HepG2 (cell line): ENCODE measurements at regions not wholly inside any gene's neighbourhood (a gene's known extent, or its start where the extent isn't known, plus 50 kb on each side); places are given as distances from the start of the nearest gene placed in this dataset.

Source experiments
- ATAC-seq: fragments of 200-7000 bp; cut with Tn5 transposase; 3 replicates; pipeline ENCODE4 v1.9.1; 2020; ENCODE audit warnings: mild to moderate bottlenecking, moderate library complexity
- BruUV-seq: library from RNA; stranded (reverse); fragments of 400-500 nt; replicated peaks from 2 replicates; lab custom pipeline; 2021; lab: Mats Ljungman, UMichigan
- CTCF ChIA-PET: fragments of 300-600 bp; formaldehyde crosslinking; extraction: SDS; loops from one replicate; lab custom pipeline; 2021; ENCODE audit warnings: low total read pairs, inconsistent platforms, low intra/inter-chr PET ratio; lab: Yijun Ruan, JAX
- POLR2A ChIA-PET: fragments of 350-600 bp; sonication (Branson Sonifier 250); formaldehyde crosslinking; loops from one replicate; lab custom pipeline; 2020; ENCODE audit warnings: antibody characterized with exemption, inconsistent platforms; lab: Yijun Ruan, JAX
- DNase-seq: peaks from one replicate; pipeline ENCODE4 v3.0.0-alpha.2; 2015; ENCODE audit warnings: low spot score
- FAIRE-seq: peaks from 3 replicates; lab custom pipeline; 2011; peaks lifted over from hg19 to GRCh38; lab: Jason Lieb, UNC
- H2AFZ ChIP-seq: one replicate; pipeline ENCODE4 v1.6.1; 2011; ENCODE audit warnings: low read length, inconsistent platforms
- H3K27ac ChIP-seq: fragments of 300-600 bp; 3 replicates; pipeline ENCODE4 v1.8.0; 2011; ENCODE audit warnings: mixed run types, mild to moderate bottlenecking, mixed read lengths, low read length, inconsistent platforms; ENCODE audit not compliant: insufficient read depth; ENCODE audit errors: extremely low read length
- H3K27me3 ChIP-seq, 2 experiments: fragments of 200-600 bp in 1 of 2; 2 replicates in 1 of 2; 3 replicates in 1 of 2; pipeline versions ENCODE4 v1.6.0 to v1.8.0; 2011; ENCODE audit warnings: low read length in 2 of 2, mild to moderate bottlenecking in 2 of 2, moderate library complexity in 2 of 2, inconsistent platforms in 1 of 2; ENCODE audit not compliant: insufficient read depth in 2 of 2, control insufficient read depth in 1 of 2
- H3K36me3 ChIP-seq, 2 experiments: fragments of 200-600 bp in 1 of 2; replicated peaks in 1 of 2; 2 replicates in 1 of 2; 3 replicates in 1 of 2; pipeline versions ENCODE4 v1.5.1 to v1.8.0; 2011; ENCODE audit warnings: low read length in 2 of 2, inconsistent platforms in 1 of 2; ENCODE audit not compliant: insufficient read depth in 2 of 2, control insufficient read depth in 1 of 2
- H3K4me1 ChIP-seq: 2 replicates; pipeline ENCODE4 v1.5.1; 2012; ENCODE audit warnings: low read length, inconsistent platforms; ENCODE audit not compliant: insufficient read depth
- H3K4me2 ChIP-seq: 2 replicates; pipeline ENCODE4 v1.6.0; 2011; ENCODE audit warnings: low read depth, low read length, inconsistent platforms
- H3K4me3 ChIP-seq, 3 experiments: fragments of 200-600 bp in 1 of 3; sonication (generic), shearing (Covaris generic) in 1 of 3; replicated peaks in 1 of 3; 2 replicates each; pipeline ENCODE4 v1.5.1; 2011 to 2016; ENCODE audit warnings: low read length in 3 of 3, inconsistent platforms in 2 of 3, low read depth in 2 of 3, mild to moderate bottlenecking in 2 of 3, control low read depth in 1 of 3, mixed read lengths in 1 of 3; ENCODE audit not compliant: insufficient read depth in 1 of 3
- H3K79me2 ChIP-seq: one replicate; pipeline ENCODE4 v1.6.1; 2011; ENCODE audit warnings: low read length, inconsistent platforms; ENCODE audit not compliant: insufficient read depth
- H3K9ac ChIP-seq: 2 replicates; pipeline ENCODE4 v1.6.0; 2011; ENCODE audit warnings: mild to moderate bottlenecking, low read depth, low read length, inconsistent platforms; ENCODE audit not compliant: insufficient read depth
- H3K9me3 ChIP-seq: 2 replicates; pipeline ENCODE4 v1.5.1; 2012; ENCODE audit warnings: mild to moderate bottlenecking, low read length
- H4K20me1 ChIP-seq: 2 replicates; pipeline ENCODE4 v1.6.0; 2011; ENCODE audit warnings: inconsistent platforms, mild to moderate bottlenecking, low read length, moderate library complexity; ENCODE audit not compliant: insufficient read depth
- AHR ChIP-seq: IDR thresholded peaks from 2 replicates; pipeline ENCODE4 v1.6.1; 2018; ENCODE audit warnings: missing genetic modification reagents, missing compliant biosample characterization
- EZH2 ChIP-seq: conservative IDR thresholded peaks from 2 replicates; pipeline ENCODE4 v1.6.1; 2012; ENCODE audit warnings: mild to moderate bottlenecking, low read depth, low read length, moderate library complexity
- HIVEP1 ChIP-seq: sonication (generic); formaldehyde crosslinking; IDR thresholded peaks from 2 replicates; pipeline ENCODE4 v1.4.0; 2020; ENCODE audit warnings: mild to moderate bottlenecking, missing genetic modification reagents
- MIER3 ChIP-seq: IDR thresholded peaks from 2 replicates; pipeline ENCODE4 v1.6.1; 2016; ENCODE audit warnings: missing compliant biosample characterization, borderline replicate concordance
- NONO ChIP-seq, 2 experiments: fragments of 450-650 bp in 1 of 2; sonication (generic) in 1 of 2; formaldehyde crosslinking in 1 of 2; IDR thresholded peaks in 1 of 2; conservative IDR thresholded peaks in 1 of 2; 2 replicates each; pipeline versions ENCODE4 v1.6.1 to v1.8.0; 2017 to 2022; ENCODE audit warnings: mild to moderate bottlenecking in 1 of 2, missing genetic modification reagents in 1 of 2, moderate library complexity in 1 of 2
- SRSF1 ChIP-seq: fragments of 200-400 bp; formaldehyde crosslinking; optimal IDR thresholded peaks from 2 replicates; pipeline ENCODE3; 2017; ENCODE audit warnings: mild to moderate bottlenecking, low read depth, low read length, moderate library complexity
- ZNF143 ChIP-seq: sonication (generic); formaldehyde crosslinking; IDR thresholded peaks from 2 replicates; pipeline ENCODE4 v1.4.0; 2020; ENCODE audit warnings: missing genetic modification reagents
- ZNF20 ChIP-seq: sonication (generic); formaldehyde crosslinking; IDR thresholded peaks from 2 replicates; pipeline ENCODE4 v1.4.0; 2020; ENCODE audit warnings: mild to moderate bottlenecking, moderate library complexity, missing genetic modification reagents
- ZNF484 ChIP-seq: sonication (generic); formaldehyde crosslinking; IDR thresholded peaks from 2 replicates; pipeline ENCODE4 v1.5.1; 2020; ENCODE audit warnings: mild to moderate bottlenecking, low read depth, missing genetic modification reagents, borderline replicate concordance
- ZNF619 ChIP-seq: sonication (generic); formaldehyde crosslinking; IDR thresholded peaks from 2 replicates; pipeline ENCODE4 v1.4.0; 2020; ENCODE audit warnings: mild to moderate bottlenecking, missing genetic modification reagents
- ZNF703 ChIP-seq: sonication (generic); formaldehyde crosslinking; IDR thresholded peaks from 2 replicates; pipeline ENCODE4 v1.5.1; 2020; ENCODE audit warnings: missing genetic modification reagents, mild to moderate bottlenecking, moderate library complexity, borderline replicate concordance
- ZNF737 ChIP-seq: sonication (generic); formaldehyde crosslinking; IDR thresholded peaks from 2 replicates; pipeline ENCODE4 v1.5.0; 2020; ENCODE audit warnings: missing genetic modification reagents, mild to moderate bottlenecking, borderline replicate concordance
- ZSCAN12 ChIP-seq: sonication (generic); formaldehyde crosslinking; IDR thresholded peaks from 2 replicates; pipeline ENCODE4 v1.9.0; 2021; ENCODE audit warnings: mild to moderate bottlenecking, missing genetic modification reagents
- WGBS: methylation state at CpG from one replicate; pipeline ENCODE4 v1.1.6; 2017; ENCODE audit warnings: low lambda C conversion rate; 5-methylcytosine and 5-hydroxymethylcytosine counted together
- in situ Hi-C: cut with HindIII; loops from 2 replicates; pipeline ENCODE4 v1.10.0; 2017; ENCODE audit warnings: low pct_unique_long_range_greater_than_20kb; ENCODE audit not compliant: extremely low pct_ligation_motif_present
- intact Hi-C: fragments of 100-400 bp; cut with micrococcal nuclease; formaldehyde crosslinking; loops from one replicate; pipeline ENCODE4 v1.10.0; 2022; ENCODE audit not compliant: unreplicated experiment
- TF ChIP-seq, protein P1 (sequence below): IDR thresholded peaks from 2 replicates; pipeline ENCODE4 v1.6.1; 2016; ENCODE audit warnings: missing genetic modification reagents, missing compliant biosample characterization
- TF ChIP-seq, protein P2 (sequence below): sonication (generic); formaldehyde crosslinking; conservative IDR thresholded peaks from 2 replicates; pipeline ENCODE4 v1.8.1; 2023; ENCODE audit warnings: missing genetic modification reagents
- TF ChIP-seq, protein P3 (sequence below): IDR thresholded peaks from 2 replicates; pipeline ENCODE4 v1.6.1; 2016; ENCODE audit warnings: missing compliant biosample characterization, missing genetic modification reagents, borderline replicate concordance
- TF ChIP-seq, protein P4 (sequence below): sonication (generic); formaldehyde crosslinking; IDR thresholded peaks from 2 replicates; pipeline ENCODE4 v1.5.0; 2020; ENCODE audit warnings: missing genetic modification reagents, mild to moderate bottlenecking, borderline replicate concordance
- TF ChIP-seq, protein P5 (sequence below): sonication (generic); formaldehyde crosslinking; IDR thresholded peaks from 2 replicates; pipeline ENCODE4 v1.5.0; 2020; ENCODE audit warnings: mild to moderate bottlenecking, missing genetic modification reagents, borderline replicate concordance

DNA sequence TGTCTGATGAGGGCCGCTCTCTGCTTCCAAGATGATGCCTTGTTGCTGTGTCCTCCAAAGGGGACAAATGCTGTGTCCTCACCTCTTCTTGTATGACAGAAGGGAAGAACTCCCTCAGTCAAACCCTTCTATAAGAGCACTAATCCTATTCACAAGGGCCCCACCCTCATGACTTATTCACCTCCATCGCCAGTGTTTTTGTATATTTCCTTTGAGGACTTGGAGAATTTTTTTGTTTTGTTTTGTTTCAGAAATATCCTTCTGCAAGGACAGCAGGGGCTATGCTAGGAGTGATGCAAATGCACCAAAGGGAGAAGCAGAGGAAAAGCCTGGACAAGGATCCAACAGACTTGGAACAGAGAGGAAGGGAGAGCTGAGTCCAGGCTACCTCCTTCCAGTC lies 214.4 kb downstream of the TLE3 start:
- ATAC-seq (no peak), DNase-seq (no peak), FAIRE-seq (no peak)
- H4K20me1 ChIP-seq, result no peaks in the 10 kb centered on the region
- H2AFZ ChIP-seq, result no peak overlapping the region
- no peak for TF ChIP-seq SRSF1
- no peak for TF ChIP-seq ZNF143 (CRISPR knock-in tag)
- TF ChIP-seq, protein P1, sequence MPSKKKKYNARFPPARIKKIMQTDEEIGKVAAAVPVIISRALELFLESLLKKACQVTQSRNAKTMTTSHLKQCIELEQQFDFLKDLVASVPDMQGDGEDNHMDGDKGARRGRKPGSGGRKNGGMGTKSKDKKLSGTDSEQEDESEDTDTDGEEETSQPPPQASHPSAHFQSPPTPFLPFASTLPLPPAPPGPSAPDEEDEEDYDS (CRISPR knock-in tag), result no peak
- TF ChIP-seq, protein P2, sequence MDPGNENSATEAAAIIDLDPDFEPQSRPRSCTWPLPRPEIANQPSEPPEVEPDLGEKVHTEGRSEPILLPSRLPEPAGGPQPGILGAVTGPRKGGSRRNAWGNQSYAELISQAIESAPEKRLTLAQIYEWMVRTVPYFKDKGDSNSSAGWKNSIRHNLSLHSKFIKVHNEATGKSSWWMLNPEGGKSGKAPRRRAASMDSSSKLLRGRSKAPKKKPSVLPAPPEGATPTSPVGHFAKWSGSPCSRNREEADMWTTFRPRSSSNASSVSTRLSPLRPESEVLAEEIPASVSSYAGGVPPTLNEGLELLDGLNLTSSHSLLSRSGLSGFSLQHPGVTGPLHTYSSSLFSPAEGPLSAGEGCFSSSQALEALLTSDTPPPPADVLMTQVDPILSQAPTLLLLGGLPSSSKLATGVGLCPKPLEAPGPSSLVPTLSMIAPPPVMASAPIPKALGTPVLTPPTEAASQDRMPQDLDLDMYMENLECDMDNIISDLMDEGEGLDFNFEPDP (CRISPR knock-in tag), result no peak
- no peak for TF ChIP-seq AHR (CRISPR knock-in tag)
- TF ChIP-seq MIER3 (CRISPR knock-in tag), result no peak
- TF ChIP-seq, protein P3, sequence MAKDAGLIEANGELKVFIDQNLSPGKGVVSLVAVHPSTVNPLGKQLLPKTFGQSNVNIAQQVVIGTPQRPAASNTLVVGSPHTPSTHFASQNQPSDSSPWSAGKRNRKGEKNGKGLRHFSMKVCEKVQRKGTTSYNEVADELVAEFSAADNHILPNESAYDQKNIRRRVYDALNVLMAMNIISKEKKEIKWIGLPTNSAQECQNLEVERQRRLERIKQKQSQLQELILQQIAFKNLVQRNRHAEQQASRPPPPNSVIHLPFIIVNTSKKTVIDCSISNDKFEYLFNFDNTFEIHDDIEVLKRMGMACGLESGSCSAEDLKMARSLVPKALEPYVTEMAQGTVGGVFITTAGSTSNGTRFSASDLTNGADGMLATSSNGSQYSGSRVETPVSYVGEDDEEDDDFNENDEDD, result no peak
- TF ChIP-seq ZNF619 (CRISPR knock-in tag), result no peak
- TF ChIP-seq NONO (IDR thresholded peaks at IDR 0.05), result no peak
- no peak for TF ChIP-seq NONO (CRISPR knock-in tag; conservative IDR thresholded peaks at IDR 0.05)
- TF ChIP-seq, protein P4, sequence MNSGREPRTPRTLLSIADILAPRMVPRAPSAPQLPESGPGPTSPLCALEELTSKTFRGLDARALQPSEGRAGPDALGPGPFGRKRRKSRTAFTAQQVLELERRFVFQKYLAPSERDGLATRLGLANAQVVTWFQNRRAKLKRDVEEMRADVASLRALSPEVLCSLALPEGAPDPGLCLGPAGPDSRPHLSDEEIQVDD, result no peak
- no peak for TF ChIP-seq ZNF737 (CRISPR knock-in tag)
- no peak for TF ChIP-seq ZNF703 (CRISPR knock-in tag)
- TF ChIP-seq ZNF484 (CRISPR knock-in tag), result no peak
- TF ChIP-seq HIVEP1 (CRISPR knock-in tag), result no peak
- TF ChIP-seq, protein P5, sequence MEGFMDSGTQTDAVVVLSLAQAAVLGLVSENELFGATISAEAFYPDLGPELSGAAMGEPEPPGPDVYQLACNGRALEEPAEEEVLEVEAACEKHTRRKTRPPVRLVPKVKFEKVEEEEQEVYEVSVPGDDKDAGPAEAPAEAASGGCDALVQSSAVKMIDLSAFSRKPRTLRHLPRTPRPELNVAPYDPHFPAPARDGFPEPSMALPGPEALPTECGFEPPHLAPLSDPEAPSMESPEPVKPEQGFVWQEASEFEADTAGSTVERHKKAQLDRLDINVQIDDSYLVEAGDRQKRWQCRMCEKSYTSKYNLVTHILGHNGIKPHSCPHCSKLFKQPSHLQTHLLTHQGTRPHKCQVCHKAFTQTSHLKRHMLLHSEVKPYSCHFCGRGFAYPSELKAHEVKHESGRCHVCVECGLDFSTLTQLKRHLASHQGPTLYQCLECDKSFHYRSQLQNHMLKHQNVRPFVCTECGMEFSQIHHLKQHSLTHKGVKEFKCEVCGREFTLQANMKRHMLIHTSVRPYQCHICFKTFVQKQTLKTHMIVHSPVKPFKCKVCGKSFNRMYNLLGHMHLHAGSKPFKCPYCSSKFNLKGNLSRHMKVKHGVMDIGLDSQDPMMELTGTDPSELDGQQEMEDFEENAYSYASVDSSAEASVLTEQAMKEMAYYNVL (CRISPR knock-in tag), result no peak
- TF ChIP-seq EZH2, result no peak
- TF ChIP-seq ZSCAN12, result no peak
- TF ChIP-seq ZNF20 (CRISPR knock-in tag), result no peak
- ChIA-PET POLR2A (no interaction called here), CTCF (no interaction called here)
- H3K4me3 ChIP-seq, result no peak overlapping the region
- H3K27me3 ChIP-seq, result peaks cover 0 to 7% of the 10 kb centered on the region in 2 experiments; a peak in 2 of 5 replicates
- H3K27ac ChIP-seq, result no peak overlapping the region
- no peaks in the 10 kb centered on the region for H3K9me3 ChIP-seq
- no TSS peak for BruUV-seq
- no peak overlapping the region for H3K4me2 ChIP-seq
- H3K36me3 ChIP-seq, result no peaks in the 10 kb centered on the region
- H3K79me2 ChIP-seq, result no peaks in the 10 kb centered on the region
- intact Hi-C loops, result no loop called here
- H3K9ac ChIP-seq, result no peak overlapping the region
- in situ Hi-C loops, result no loop called here
- WGBS, result 49% methylated on average over 2 of the region's 2 CpGs
- no peaks in the 10 kb centered on the region for H3K4me1 ChIP-seq
